NCI-H2107 treated with DMSO at 0.1 percent for 48 hours (cell line): ENCODE measurements at regions not wholly inside any gene's neighbourhood (a gene's known extent, or its start where the extent isn't known, plus 50 kb on each side); places are given as distances from the start of the nearest gene placed in this dataset.
"Not testable (repeated sequence)": the region's sequence is repeated elsewhere in the genome, so short reads cannot be mapped to it uniquely, and the experiment has no call there.

Experiments
- DNase-seq: peaks from one replicate; lab custom pipeline; 2025; ENCODE audit not compliant: unreplicated experiment; lab: John Stamatoyannopoulos, UW

DNA sequence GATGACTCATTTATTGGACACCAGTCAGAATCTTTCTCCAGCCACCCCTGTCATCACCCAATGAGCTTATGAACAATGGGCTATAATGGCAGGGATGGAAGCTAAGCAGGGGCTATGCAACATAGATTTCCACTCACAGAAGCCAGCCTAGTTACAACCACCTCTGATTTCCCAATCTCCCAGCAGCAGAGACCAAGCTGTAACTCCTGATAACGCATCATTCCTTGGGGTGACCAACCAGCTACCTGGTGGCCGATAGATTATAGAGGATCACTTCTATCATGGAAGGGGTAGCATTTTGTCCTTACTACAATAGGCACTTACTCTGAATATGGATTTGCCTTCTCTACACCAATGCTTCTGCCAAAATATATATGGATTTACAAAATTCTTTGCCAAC, 302.3 kb upstream of the ATXN7L3B start:
- DNase-seq, result no peak

DNA sequence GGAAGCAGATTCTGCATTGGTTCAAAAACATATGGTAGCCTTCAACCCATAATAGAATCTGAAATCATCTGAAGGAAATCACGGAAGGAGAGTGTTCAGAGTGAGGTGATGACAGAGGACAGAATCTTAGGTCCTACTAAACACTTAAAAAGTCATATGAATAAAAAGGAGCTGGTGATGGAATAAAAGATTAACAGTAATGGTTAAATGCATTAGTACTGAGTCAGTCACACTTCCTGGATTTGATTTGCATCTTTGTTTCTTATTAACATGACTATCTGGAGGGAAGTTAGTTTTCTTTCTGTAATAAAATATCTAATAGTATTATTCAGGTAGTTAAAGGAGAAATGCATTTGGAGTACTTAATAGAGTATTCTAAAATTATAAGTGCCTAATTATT, 296.3 kb upstream of the ATXN7L3B start:
- no peak for DNase-seq

DNA sequence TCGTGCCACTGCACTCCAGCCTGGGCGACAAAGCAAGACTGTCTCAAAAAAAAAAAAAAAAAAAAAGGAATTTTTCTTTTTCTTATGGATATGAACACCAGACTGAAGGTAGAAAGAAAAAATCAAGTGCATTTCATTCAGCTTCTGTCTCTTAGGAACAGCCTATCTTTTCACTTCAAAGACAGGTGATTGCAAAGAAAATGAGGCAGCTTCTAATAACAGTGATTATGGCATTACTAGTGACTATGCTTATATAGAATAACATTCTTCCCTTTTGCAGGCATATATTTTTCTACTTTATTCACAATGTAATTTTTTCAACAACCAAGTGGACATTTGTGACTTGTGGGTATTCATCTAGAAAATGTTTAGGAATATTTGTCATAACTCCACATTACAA, 295.5 kb upstream of the ATXN7L3B start:
- DNase-seq, result no peak

DNA sequence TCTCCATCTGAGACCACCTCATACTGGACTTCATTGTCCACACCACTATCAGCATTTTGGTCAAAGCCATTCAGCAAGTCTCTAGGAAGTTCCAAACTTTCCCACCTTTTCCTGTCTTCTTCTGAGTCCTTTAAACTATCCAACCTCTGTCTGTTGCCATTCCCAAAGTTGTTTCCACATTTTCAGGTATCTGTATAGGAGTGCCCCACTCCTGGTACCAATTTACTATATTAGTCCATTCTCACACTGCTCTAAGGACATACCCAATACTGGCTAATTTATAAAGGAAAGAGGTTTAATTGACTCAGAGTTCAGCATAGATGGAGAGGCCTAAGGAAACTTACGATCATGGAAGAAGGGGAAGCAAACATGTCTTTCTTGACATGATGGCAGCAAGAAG, 292.2 kb upstream of the ATXN7L3B start:
- DNase-seq, result no peak

DNA sequence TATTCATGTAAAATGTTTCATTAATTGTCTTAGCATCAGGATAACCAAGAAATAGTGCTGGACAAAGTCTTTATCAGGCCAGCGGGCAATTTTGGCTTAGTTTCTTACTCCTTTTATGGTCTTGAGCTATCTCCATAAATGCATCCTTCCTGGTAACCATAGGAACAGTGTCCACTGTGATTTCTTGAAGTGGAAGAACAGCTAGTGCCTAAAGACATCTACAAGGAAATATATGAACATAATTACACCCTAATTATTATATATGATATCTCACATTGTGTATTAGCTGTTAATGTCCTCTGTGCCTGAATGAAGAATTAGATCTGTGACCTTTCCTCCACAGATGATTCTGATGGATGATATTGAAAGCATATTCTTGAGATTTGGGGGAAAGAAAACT, 286.7 kb upstream of the ATXN7L3B start:
- DNase-seq, result no peak

DNA sequence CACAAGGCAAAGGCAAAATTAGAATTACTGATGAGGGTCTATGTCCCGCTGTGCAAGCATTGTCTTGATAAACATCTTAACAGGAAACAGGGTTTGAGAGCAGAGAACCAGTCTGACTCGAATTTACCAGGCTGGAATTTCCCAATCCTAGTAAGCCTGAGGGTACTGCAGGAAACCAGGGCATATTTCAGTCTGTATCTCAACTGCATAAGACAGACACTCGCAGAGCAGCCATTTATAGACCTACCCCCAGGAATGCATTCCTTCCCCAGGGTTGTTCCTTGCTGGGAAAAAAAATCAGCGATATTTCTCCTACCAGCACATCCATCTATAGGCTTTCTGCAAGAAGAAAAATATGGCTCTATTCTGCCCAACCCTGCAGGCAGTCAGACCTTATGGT, 283.8 kb upstream of the ATXN7L3B start:
- not testable (repeated sequence) for DNase-seq

DNA sequence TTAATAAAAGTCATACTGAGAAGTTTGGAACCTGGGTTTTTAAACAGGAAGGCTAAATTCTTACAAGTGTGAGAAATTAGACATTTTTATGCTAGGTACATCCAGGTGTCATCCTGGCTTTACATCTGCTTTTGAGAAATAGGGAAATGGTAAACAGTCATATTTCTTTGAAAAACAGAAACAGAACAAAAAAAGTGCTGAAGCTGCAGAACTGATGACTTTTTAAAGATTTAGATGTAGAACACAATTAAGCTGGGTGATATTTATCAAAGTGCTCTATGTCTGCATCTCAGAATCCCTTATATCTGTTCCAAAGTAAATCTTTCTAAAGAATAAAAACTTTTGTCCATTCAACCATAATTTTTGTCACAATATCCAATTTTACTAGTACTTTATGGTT, 282.9 kb upstream of the ATXN7L3B start:
- no peak for DNase-seq

DNA sequence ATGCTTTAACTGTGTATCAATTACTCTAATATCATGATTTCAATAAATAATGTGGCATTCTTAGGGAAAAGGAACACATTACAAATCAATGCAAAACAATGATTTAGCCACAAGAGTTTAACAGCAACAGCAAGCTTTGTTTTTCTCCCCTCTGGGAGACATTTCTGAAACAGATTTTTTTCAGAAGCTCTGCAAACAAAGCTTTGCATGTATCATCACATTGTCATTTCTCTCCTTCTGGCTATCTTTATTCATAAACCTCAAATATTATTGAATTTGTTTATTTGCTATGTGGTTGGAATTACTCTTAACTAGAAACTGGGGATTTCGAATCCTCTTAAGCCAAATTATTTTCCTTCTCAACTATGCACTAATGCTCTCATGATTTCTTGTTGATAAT, 278.4 kb upstream of the ATXN7L3B start:
- no peak for DNase-seq

DNA sequence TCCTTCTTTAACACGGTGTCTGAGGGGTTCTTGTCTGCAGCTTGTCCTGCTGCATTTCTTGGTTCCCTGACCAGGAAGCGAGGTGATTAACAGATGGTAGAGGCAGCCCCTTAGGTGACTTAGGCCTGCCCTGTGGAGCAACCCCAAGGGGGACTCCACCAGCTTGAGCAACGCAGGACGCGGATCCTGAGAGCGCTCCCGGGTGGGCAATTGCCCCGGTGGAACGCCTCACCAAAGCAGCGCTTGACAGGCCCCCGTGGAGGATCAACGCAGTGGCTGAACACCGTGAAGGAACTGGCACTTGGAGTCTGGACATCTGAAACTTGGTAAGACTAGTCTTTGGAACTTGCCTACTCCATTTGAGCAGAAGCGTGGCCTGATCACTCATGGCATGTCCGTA, 272.9 kb upstream of the ATXN7L3B start:
- no peak for DNase-seq

DNA sequence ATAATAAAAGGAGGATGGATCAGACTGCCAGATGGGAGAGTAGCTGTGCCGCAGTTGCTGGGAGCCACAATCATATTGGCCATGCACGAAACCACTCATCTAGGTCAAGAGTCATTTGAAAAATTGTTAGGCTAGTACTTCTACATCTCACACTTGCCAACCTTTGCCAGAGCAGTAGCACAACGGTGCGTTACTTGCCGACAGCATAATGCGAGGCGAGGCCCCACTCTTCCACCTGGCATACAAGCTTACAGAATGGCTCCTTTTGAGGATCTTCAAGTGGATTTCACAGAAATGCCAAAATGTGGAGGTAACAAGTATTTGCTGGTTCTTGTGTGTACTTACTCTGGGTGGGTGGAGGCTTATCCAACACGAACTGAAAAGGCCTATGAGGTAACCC, 268.3 kb upstream of the ATXN7L3B start:
- not testable (repeated sequence) for DNase-seq

DNA sequence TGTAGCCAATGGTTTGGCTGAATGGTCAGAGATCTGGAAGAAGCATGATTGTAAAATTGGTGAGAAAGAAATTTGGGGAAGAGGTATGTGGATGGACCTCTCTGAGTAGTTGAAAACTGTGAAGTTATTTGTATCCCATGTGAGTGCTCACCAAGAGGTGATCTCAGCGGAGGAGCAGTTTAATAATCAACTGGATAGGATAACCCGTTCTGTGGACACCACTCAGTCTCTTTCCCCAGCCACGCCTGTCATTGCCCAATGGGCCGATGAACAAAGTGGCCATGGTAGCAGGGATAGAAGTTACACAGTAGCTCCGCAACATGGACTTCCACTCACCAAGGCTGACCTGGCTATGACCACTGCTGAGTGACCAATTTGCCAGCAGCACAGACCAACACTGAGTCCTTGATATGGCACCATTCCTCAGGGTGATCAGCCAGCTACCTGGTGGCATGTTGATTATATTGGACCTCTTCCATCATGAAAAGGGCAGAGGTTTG, 257.4 kb upstream of the ATXN7L3B start:
- no peak for DNase-seq

DNA sequence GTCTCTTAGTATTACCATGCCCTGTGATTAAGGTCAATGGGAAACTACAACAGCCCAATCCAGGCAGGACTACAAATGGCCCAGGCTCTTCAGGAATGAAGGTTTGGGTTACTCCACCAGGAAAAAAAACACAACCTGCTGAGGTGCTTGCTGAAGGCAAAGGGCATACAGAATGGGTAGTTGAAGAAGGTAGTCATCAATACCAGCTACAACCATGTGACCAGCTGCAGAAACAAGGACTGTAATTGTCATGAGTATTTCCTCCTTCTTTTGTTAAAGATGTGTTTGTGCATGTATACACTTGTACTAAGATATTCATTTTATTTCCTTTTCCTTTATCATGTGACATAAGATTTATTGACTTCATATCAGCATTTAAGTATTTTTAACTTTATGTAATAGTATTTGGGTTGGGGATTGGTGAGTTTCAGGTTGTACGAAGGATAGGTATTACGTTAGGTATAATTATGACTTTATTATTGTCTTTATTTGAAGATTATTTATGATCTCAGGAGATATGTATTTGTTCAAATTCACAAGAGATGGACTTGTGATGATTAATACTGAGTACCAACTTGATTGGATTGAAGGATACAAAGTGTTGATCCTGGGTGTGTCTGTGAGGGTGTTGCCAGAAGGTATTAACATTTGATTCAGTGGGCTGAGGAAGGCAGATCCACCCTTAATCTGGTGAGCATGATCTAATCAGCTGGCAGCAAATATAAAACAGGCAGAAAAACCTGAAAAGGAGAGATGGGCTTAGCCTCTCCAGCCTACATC, 256.0 kb upstream of the ATXN7L3B start:
- not testable (repeated sequence) for DNase-seq

DNA sequence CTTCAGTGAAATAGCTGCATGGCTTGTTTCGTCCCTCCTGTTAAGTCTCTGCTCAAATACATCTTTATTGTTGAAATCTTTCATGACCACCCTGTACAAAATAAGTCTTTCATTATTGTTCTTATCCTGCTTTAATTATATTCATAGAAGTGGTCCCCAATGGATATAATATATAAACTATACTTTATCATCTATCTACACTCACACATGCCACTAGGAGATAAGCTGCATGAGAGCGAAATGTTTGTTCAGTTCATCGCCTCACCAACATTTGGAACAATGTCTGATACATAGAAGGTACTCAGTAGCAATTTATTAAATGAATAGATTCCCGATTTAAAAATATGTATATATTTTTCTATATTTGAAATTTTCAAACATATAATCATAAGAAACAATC, 254.0 kb upstream of the ATXN7L3B start:
- no peak for DNase-seq

DNA sequence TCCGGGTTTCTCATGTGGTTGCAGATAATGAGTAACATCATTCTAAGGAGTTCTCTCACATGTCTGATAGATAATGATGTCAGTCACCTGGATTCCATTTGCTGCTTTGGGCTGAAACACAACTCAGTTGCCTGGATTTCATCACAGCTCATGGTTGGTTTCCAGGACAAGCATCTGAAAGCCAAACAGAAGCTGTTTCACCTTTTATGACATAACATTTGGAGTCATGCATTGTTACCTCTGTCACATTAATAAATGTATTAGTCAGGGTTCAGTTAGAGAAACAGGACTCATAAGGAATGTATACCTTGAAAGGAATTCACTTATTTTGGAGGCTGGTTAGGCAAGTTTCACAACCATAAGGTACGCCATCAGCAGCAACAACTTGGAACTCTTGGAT, 251.9 kb upstream of the ATXN7L3B start:
- no peak for DNase-seq

DNA sequence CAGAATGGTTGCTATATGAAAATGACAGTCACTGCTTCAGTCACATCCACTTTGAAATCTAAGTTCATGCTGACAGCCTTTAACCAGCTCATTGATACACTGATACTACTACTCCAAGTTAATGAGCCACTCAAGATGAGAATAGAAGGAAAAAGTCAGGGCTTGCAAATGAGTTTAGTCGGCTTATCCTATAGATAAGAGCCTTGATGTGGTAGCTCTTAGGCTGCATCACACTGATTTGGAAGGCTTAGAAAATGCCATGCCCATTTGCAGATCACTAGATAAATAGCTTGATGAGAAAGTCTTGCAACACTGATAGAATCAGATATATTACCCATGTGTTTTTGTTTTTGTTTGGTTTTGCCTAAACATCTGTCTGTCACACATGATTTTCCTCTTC, 251.4 kb upstream of the ATXN7L3B start:
- DNase-seq, result no peak

DNA sequence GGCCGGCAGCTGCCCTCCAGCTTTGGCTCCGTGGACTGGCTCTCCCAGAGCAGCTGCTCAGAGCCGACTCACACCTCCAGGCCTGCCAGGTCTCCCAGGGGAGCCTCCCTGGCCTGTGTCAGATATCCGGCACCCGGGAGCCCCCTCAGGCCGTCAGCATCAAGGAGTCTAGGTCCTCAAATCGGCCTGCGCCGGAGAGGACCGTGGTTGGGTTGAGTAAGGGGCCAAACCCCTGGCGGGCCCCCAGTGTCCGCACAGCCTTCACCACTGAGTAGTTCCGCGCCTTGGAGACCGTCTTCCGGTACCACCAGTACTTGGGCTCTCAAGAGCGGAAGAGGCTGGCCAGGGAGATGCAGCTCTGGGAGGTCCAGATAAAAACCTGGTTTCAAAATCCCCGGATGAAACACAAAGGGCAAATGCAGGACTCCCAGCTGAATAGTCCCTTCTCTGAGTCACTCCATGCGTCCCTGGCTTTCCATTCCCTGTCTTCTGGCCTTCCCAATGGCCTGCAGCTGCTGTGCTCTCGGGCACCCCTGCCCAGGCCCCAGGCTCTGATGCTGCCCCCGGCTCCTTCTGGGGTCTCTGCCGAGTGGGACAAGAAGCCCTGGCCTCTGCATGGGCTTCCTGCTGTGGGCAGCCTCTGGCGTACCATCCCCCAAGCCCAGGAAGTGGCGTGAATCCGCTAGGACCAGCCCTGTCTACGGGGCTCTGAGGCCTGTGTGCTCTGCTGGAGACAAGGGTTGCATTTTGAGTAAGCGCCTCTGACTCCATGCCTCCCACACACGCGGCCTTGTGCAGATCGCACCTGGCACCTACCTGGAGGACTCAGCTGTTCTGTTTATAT, 245.1 kb upstream of the ATXN7L3B start:
- no peak for DNase-seq

DNA sequence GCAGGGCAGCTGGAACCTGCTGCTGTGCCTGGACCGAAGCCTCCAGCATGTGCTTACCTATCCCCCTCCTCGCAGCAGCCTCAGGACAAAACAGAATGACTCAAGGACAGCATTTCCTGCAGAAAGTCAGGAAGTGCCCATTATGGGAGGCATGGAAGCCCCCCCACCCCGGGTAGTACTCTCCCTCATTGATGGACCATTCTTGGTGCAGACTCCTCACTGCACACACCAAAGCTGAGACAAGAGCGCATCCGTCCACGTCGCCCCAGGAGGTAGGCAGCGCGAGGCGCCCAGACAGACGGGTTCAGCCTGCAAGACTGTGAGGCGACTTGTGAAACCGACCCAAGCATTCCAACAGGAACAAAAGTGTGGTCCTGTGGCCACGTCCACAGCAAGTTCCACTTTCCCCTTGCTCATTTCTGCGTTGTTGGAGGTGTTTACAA, 243.9 kb upstream of the ATXN7L3B start:
- DNase-seq, result no peak

DNA sequence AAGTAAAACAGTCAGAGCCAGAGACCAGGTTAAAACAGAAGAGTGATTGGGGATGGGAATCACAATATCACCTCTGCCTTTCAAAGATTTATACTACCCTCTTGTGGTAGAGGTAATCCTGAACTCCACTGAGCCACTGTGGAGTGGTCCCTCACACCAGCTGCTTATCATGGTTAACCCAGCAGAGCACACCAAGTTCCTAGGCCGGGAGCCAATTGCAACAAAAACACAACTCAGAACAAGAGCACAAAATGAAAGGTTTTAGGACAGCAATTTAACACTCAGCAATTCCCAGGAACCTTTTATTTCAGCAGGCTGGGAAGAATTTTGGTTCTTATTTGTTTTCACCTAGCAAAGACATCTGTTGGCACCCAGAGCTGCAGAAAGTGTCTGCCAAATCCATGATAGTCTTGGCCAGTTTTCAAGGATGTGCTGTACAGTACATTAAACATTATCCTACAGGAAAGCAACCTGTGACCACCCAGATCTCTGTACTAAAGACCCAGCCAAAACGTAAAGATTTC, 220.5 kb upstream of the ATXN7L3B start:
- DNase-seq, result no peak

DNA sequence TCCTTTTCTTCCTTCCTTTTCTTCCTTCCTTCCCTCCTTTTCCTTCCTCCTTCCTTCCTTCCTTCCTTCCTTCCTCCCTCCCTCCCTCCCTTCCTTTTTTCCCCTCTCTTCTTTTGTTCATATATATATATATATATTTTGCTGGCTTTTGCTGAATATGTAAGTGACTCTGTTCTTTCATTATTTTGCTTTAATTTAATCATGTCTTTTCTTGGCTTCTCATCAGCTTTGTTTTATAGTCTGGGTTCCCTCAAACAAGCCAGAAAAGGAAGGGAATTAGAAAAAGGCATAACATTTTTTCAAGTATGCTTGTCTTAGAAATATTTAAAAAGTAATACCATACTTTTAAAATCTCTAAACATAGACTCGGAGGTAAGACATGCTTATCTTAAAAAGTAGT, 219.9 kb upstream of the ATXN7L3B start:
- DNase-seq, result no peak

DNA sequence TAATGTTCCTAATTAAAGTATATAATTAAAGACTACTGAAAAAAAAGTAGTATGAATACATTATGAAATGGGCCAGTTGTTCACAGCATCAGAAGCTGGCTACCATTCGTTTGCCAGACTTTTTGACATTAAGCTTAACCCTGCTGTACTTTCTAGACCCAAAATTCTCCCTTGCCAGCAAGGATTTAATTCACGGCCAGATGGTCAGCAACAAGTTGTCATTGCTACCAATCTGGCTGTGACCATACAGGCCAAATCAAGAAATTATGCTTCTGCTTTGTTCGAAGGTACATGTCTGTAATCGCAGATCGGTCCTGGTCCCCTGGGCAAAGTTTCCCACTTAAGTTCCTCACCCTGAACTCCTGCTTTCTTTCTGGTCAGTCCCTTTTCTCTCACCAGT, 217.7 kb upstream of the ATXN7L3B start:
- DNase-seq, result no peak

DNA sequence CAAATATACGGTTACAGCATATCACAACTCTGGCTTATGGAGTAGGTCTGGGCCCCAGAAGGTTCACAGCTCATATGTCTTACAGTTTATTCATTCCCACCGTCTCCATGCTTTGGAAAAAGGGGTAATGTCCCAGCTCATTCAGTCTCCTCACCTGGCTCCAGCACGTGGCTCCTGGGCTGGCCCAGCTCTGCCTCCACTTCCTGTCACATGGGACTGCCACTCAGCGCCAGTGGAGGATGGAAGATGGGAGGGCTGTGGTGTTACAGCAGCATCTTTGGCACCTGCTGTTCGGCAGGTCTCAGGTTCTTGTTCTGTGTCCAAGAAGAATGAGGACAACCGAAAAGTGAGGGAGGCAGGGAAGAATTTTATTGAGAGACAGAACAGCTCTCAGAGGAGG, 216.3 kb upstream of the ATXN7L3B start:
- no peak for DNase-seq

DNA sequence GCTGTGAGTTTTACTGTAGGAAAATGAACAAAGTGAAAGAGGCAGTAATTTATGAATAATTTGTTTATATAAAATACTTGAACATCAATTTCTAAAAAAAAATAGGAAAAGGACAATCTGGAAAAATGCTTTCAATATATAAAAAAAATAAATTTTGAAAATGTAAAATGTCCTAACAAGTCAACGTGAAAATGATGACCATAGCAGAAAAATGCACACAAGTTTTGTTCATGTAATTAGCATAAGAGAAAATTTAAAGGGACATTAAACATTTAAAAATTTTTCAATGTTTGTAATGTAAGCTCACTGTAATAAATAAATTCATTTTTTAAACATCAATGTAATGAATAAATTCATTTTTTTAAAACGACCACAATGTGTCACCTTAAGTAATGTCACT, 214.8 kb upstream of the ATXN7L3B start:
- no peak for DNase-seq
